Muscle of arm (tissue), 1 donor: ENCODE measurements at regions not wholly inside any gene's neighbourhood (a gene's known extent, or its start where the extent isn't known, plus 50 kb on each side); places are given as distances from the start of the nearest gene placed in this dataset.
"Not testable (repeated sequence)": the region's sequence is repeated elsewhere in the genome, so short reads cannot be mapped to it uniquely, and the experiment has no call there.

Source experiments
- DNase-seq: peaks from one replicate; pipeline ENCODE4 v3.0.0-alpha.2; 2013

DNA sequence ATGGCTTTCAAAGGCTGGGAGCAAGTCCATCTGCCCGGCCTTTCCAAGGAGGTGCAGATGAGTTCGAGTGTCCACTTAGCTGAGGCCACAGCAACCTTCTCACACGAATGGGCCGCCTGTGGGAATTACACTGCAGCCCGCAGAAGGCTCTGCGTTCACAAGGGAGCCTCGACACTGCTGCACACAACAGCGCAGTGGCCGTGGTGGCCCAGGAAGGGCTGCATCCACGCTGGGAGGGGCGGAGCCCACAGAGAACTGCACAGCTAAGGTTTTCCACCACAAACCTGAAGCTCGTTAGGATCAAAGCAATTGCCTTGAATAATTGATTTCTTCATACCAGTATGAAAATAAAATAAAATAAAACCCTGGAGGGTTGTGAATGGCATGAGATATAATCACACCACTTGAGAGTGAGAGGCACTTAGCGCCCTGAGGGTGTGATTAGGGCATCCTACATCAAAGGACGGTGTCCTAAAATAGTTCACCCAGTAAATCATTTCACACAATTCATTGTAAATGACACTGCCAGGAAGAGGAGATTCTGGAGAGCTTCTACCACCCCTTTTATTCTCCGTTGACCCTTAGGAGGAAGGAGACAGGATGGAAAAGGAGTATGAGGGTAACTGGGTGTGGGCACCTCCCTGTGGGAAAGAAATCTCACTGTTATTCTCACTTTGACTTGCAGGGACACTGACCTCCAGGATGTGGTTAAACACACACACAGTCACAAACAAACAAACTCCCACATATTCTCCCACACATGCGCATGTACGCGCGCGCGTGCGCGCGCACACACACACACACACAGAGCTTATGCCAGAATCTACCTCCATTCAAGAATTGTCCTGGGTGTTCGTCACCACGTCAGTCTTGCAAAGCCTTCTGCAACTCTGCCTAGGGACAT lies 256.6 kb upstream of the ID2 start:
- DNase-seq: no peak

DNA sequence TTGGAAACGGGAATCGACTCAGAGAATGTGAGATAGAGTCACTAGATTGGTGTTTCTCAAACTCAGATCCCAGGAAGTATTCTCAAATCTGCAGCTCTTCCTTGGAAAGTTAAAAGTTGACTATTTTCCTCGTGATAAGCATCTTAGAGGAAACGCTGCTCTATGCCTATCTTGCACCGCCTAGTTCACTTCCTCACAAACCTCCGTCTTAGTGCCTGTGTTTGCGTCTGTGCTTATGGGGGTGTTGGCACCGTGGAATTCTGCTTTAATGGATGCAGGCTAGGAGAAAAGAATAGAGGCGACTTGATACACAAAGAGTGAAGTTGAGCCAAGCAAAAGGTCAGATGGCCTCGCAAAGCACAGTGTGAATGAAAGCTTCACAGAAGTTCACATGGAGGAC lies 255.3 kb upstream of the ID2 start:
- no peak for DNase-seq

DNA sequence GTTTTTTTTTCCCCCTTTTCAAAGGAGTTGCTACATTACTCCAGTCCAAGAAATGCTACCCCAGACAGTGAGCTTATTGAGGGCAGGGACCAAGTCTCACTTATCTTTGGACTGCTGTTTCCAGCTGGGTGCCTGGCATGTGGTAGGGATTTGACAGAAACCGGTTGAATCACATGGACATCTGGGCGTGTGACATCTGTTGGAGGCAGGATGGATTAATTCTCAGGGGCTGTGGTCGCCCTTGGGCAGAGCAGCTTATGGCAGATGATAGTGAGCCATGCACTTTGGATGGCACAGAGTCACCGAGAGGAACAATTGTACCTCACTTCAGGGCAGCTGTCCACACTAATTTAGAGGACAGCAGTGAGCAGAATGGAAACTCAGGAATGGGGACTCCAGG lies 254.6 kb upstream of the ID2 start:
- no peak for DNase-seq

DNA sequence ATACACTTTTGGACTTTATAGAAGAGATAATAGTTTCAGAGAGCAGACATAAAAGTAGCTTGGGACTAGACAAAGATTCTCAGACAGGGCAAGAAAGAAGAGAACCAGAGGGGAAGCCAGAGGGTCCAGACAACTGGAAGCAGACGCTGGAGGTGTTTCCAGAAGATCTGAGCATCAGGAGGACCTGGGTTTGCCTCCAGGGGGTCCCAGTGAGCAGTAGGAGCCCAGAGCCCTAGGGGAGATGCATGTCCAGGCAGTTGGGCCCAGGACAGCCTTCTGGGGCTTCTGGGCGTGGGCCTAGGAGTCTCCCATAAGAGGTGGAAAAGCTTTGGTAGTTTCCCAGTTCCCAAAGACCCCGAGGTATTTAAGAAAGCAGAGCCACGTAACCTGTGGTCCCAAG lies 251.2 kb upstream of the ID2 start:
- DNase-seq: no peak

DNA sequence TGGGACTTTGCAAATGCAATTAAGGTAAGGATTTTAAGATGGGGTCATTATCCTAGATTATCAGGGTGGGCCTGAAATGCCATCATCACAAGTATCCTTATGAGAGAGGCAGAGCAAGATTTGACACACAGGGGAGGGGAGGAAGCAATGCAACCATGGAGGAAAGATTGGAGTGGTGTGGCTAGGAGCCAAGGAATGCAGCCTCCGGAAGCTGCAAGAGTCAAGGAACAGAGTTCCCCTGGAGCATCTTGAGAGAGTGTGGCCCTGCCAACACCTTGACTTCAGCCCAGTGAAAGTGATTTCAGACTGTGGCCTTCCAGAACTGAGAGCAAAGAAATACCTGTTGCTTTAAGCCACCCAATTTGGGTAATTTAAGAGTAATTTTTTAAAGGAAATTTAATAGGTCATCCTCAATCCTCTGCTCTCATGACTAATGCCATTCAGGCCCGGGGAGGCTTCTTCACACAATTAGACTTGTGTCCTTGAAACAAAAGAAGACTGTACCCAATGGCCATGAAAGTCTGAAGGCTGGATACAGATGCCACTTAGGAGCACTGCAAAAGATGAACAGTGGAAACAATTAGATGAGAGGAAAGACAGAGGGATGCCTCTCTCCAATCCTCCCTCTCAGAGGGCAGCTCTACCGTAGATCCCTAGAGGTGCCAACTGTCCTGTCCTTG lies 250.3 kb upstream of the ID2 start:
- no peak for DNase-seq

DNA sequence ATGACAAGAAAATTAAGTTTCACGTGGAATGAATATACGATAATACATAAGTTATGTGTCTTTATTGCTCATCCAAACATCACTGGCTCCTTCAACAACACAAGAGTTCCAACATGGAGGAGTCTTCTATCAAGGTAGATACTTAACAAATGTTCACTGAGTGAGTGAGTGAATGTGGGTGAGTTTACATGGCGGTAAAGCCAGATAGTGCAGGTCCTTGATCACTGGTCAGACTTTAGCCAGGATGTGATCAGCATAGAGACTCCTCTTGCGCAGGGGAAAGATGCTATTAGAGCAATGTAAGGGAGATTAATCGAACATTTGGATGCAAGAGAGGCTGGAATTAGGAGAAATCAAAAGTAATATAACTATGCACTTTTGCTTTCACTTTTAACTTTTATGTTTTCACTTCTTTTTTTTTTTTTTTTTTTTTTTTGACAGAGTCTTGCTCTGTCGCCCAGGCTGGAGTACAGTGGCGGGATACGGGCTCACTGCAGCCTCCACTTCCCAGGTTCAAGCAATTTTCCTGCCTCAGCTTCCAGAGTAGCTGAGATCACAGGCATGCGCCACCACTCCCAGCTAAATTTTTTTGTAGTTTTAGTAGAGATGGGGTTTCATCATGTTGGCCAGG lies 249.0 kb upstream of the ID2 start:
- DNase-seq: no peak

DNA sequence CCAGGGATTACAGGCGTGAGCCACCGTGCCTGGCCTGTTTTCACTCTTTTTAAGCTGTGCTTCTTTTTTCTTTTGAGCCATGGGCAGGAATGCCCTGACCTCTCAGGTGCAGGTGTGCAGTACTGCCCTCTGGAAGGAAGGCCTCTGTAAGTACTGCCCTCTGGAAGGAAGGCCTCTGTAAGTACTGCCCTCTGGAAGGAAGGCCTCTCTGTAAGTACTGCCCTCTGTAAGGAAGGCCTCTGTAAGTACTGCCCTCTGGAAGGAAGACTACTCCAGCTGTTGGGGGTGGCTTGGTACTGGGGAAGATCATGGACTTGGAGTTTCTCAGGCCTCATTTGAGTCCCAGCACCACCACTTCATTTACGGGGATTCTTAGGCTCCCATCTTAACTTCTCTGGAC lies 248.5 kb upstream of the ID2 start:
- no peak for DNase-seq

DNA sequence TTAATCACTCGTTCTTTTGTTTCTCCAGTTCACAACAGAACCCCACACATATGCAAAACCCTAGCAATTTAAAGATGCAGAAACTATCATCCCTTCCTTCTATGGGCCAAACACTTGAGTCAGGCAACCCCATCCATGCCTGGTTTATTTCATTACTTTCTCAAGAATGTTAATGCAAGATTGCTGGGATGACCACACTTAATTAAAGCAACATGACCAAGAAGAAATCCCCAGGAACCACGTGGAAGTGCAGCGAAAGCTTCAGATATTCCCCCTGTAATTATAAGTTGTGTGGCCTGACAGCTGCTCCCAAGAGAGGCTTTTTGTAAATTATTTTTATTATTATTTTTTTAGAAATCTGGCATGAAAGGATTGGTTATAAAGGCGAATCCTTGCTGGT lies 246.2 kb upstream of the ID2 start:
- DNase-seq: no peak

DNA sequence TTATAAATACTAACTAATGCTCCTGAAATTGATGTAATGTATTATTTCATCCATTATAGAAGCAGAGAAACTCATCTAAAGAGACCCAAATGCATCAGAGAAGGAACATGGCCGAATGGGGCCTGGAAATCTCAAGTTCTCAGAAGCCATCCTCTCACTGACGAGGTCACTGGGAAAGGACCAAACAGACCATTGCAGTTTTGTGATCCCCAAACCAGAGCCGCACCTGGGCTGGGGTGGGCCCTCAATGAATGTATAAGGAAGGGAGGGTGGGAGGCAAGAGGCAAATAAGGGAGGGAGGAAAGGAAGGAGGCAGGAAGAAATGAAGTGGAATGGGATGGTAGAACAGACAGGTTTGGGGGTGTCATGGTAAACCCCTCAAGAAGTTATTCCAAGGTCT lies 245.3 kb upstream of the ID2 start:
- no peak for DNase-seq

DNA sequence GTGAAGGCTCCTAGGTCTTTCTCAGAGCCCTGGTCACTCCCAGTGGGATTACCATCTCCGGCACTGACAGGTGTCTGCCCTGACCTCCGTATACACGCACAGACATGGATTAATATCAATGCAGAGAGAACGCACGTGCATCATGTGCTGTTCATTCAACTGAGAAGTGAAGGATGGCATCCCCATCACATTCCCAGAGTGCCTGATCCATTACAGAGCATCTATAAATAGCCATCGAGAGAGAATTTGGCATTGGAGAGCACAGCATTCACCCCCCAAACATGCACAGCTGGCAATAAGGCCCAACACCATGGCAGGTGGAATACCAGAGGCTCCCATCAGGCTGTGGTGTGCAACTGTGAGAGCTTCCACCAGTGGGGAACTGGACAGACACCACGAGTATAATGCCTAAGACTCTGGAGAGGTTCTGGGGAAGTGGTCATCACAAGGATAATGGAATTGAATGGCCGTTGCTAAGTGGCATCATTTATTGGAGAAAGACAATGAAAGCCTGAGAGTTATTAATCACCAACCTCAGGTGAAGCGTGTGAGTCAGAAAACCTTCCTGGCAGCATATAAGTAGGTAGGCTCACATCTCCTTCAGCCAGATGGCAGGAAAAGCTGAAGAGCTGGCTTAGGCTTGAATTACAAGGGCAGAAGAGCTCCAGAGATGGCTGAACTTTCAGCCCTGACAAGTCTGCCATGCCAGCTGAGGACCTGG lies 244.5 kb upstream of the ID2 start:
- DNase-seq: no peak

DNA sequence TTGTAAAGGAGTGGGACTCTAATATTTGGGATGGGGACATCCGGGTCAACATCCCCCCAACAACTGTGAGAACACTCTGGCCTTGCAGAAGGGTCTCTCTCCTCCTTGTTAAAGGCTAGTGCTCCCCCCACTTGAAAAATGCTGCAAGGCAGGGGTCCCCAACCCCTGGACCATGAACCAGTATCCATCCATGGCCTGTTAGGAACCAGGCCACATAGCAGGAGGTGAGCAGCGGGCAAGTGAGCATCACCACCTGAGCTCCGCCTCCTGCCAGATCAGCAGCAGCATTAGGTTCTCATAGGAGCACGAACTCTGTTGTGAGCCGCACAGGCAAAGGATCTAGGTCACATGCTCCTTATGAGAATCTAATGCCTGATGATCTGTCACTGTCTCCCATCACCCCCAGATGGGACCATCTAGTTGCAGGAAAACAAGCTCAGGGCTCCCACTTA lies 243.9 kb upstream of the ID2 start:
- no peak for DNase-seq

DNA sequence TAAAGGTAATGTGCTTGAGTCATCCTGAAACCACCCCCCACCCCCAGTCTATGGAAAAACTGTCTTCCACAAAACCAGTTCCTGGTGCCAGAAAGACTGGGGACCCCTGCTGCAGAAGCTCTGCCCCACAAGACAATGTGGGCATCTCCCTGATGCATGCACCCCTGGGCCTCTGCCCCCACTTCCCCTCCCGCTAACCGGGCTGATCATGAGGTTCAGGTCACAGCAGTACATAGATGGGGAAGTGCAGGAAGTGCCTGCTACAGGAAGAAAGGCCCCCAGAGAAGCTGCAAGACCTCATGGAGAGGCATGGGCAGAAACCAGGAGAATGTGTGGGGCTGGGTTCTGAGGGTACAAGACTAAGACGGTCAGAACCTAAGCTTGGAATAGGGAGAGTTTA lies 243.4 kb upstream of the ID2 start:
- no peak for DNase-seq

DNA sequence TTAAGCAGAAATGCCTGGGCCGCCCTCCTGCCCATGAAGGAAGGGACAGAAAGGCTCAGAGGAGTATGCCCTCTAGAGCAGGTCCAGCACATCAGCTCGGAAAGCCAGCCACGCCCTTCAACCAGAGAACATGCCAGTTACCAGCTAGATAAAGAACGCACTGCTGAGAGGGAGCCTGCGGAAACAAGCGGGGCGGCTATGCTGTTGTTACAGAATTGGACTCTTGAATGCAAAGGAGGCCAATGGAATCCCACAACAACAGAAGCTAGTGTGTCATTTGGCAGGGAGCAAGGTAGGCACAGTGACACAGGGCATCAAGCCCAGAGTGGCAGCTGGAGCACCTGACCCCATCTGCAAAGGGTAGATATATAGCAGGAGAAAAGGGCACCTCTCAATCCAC lies 242.9 kb upstream of the ID2 start:
- no peak for DNase-seq

DNA sequence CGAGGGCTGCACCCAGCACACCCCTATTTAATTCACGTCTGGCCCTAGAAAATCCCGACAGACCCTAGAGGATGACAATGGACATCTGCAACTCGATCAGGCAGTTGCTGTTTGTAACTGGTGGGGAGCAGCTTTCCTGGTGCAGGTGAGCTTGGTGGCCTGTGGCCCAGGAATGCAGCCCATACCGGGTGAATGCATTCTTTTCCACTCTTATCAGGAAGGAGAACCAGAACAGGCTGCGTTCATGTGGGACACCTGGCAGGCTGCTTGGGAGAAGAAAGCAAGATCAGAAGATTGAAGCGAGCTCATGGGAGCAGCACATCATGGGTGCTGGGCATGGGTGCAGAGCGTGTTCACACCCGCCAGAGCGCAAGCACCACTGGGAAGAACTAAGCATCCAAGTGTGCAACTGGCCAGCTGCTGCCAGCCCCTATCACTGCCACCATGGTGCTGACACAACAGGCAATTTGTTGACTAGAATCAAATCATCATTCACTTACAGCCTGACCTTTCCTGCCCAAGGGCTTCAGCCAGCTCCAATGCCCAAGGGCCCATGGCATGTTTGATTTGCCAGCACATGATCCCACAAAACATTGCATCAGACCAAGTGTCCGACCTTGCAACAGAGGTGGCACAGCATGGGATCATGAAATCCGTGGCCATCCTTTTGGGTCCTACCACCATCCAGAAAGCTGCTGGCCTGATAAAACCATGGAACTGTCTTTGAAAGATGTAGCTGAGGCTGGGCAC lies 241.7 kb upstream of the ID2 start:
- no peak for DNase-seq

DNA sequence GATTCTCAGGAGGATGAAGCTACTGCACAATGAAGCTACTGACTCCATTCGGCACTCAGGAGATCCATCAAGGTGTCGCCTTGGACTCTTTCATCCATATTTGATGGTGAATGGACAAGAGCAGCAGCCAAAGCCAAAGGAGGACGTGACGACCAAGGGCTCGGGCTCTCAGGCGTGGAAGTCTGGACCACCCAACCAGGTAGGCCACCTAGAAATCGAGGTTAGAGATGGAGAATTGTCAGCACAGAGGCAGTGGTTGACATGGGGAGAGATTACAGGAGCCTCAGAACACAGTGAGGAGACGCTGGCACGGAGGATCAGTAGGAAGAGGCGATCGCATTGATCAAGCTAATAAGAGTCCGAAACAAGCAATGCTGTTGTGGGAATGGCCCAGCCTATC lies 240.5 kb upstream of the ID2 start:
- no peak for DNase-seq

DNA sequence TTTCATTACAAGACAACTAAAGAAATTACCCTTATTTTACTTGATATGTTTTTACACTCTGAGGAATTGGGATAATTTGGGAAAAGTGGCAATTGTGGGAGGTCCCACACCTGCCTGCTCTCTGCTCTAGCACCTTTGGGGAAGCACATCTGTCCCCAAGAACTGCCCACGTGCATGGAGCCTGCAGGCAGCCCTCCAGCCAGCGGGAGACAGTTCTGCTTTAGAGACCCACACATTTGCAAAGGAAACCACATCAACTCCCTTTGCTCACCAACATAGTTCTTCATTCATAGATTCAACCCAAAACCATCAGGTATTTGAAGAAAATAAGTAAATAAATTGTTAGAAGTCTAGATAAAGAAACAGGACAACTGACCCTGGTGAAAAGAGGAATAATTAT lies 239.9 kb upstream of the ID2 start:
- DNase-seq: no peak

DNA sequence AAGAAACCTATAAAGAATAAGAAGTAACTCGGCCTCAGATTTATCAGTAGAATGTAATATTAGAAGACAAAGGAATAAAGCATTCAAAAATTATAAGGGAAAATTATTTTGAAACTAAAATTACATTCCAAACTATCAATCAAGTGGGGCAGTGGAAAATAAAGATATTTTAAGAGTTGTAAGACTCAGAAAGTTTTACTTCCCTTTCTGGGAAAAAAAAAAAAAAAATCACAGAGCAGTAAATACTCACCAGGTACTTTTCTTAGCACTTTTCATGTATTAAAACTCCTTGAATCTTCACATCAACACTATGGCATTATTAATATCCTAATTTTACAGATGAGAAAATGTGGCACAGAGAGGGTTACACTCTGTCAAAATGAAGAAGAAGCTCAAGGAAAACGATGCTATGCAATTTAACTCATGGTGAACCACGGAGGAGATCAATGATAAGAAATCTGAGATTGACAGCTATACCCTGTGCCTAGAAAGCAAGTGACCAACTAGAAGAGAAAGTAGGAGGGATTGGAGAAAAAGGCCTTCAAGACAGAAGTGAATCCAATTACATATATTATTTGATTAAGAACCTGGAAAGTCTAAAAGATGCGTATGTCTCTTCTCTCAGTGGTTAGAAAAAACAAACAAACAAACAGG lies 238.9 kb upstream of the ID2 start:
- no peak for DNase-seq

DNA sequence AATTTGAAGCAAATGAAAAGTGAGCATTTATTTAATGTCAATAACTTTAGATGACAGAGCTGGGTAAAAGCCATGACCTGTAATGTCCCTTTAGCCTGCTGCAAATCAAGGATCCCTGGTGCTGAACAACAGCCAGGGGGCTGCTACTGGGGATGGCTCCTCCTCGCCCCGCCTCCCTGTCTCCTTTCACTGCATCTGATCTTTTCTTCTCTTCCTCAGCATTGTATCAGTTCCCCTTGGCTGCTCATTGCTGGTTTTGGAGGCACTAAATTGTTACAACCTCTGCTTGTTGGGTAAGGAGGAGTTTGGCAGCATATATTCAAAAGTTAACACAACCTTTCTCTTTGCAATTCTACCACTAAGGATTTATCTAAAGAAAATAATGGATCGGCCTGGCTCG lies 236.3 kb upstream of the ID2 start:
- no peak for DNase-seq

DNA sequence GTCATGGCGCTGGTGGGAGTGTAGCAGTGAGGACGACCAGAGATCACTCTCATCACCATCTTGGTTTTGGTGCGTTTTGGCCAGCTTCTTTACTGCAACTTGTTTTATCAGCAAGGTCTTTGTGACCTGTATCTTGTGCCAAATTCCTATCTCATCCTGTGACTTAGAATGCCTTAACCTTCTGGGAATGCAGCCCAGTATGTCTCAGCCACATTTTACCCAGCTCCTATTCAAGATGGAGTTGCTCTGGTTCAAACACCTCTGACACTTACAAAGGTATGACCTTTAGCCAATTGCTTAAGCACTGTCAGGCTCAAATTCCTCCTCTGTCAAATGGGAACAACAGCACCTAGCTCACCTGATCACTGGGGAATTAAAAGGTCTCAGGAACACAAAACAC lies 235.1 kb upstream of the ID2 start:
- DNase-seq: not testable (repeated sequence)

DNA sequence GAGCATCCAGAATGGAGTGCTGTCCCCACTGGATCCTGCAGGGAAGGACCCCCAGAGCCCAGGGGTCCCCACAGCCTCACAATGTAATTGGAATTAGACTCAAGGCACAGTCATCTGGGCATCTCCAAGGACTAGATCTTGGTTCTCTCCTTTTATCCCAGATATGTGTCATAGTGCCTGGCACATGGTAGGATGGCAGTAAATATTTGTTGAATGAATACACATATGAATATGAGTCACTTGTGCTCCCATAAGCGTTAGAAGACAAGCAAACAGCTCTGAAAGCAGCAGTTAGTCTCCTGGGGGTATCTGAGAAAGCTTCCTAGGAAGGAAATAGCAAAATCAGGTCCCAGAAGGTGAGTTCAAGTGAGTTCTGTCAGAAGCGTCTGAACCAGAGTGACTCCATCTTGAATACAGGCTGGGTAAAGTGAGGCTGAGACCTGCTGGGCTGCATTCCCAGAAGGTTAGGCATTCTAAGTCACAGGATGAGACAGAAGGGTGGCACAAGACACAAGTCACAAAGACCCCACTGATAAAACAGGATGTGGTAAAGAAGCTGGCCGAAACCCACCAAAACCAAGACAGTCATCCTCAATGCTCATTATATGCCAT lies 234.1 kb upstream of the ID2 start:
- DNase-seq: no peak
